H1 (cell line): ENCODE measurements at regions not wholly inside any gene's neighbourhood (a gene's known extent, or its start where the extent isn't known, plus 50 kb on each side); places are given as distances from the start of the nearest gene placed in this dataset.
A peak's percentile ranks its signal among the peaks of the same experiment; 100 is the strongest.

Experiments
- CTCF ChIA-PET: fragments of 300-600 bp; sonication (Branson Sonifier 250); formaldehyde crosslinking; loops from one replicate; lab custom pipeline; 2021; ENCODE audit not compliant: partially characterized antibody; lab: Charles Lee
- POLR2A ChIA-PET: fragments of 300-600 bp; sonication (Branson Sonifier 250); formaldehyde crosslinking; loops from one replicate; lab custom pipeline; 2021; ENCODE audit warnings: inconsistent platforms; ENCODE audit not compliant: partially characterized antibody; lab: Charles Lee
- DNase-seq, 2 experiments: peaks; one replicate each; pipeline versions ENCODE4 v3.0.0 to v3.0.0-alpha.2; 2010 to 2022; ENCODE audit warnings: low spot score in 2 of 2, low read depth in 1 of 2, mixed read lengths in 1 of 2
- FAIRE-seq: peaks from 2 replicates; lab custom pipeline; 2011; peaks lifted over from hg19 to GRCh38; lab: Jason Lieb, UNC
- H2AFZ ChIP-seq: 2 replicates; pipeline ENCODE4 v1.8.1; 2012; ENCODE audit warnings: low read length, inconsistent platforms
- H2AK5ac ChIP-seq: 2 replicates; pipeline ENCODE4 v1.6.1; 2013; ENCODE audit warnings: low read depth, low read length
- H2BK120ac ChIP-seq: replicated peaks from 2 replicates; pipeline ENCODE3; 2013; ENCODE audit warnings: low read depth, low read length, inconsistent platforms
- H2BK12ac ChIP-seq: 2 replicates; pipeline ENCODE4 v1.6.1; 2013; ENCODE audit warnings: low read depth, low read length
- H2BK15ac ChIP-seq: 2 replicates; pipeline ENCODE4 v1.6.1; 2013; ENCODE audit warnings: low read length
- H2BK20ac ChIP-seq: 2 replicates; pipeline ENCODE4 v1.6.1; 2013; ENCODE audit warnings: low read length
- H2BK5ac ChIP-seq: 2 replicates; pipeline ENCODE4 v1.6.1; 2013; ENCODE audit warnings: low read depth, low read length
- H3K14ac ChIP-seq: 2 replicates; pipeline ENCODE4 v1.6.1; 2013; ENCODE audit warnings: inconsistent platforms; ENCODE audit not compliant: insufficient read length
- H3K18ac ChIP-seq: 2 replicates; pipeline ENCODE4 v1.6.1; 2013; ENCODE audit warnings: low read length; ENCODE audit errors: extremely low read depth
- H3K23ac ChIP-seq: 2 replicates; pipeline ENCODE4 v1.6.1; 2013; ENCODE audit warnings: inconsistent platforms; ENCODE audit not compliant: insufficient read length
- H3K23me2 ChIP-seq: 2 replicates; pipeline ENCODE4 v1.6.1; 2013; ENCODE audit warnings: low read depth, low read length
- H3K27ac ChIP-seq: 2 replicates; pipeline ENCODE4 v1.6.1; 2011; ENCODE audit warnings: low read depth, low read length, inconsistent platforms
- H3K27me3 ChIP-seq, 4 experiments: replicated peaks in 1 of 4; 1 replicate in 1 of 4; 2 replicates in 3 of 4; pipeline versions ENCODE4 v1.6.1 to v1.8.1; 2011 to 2013; ENCODE audit warnings: low read length in 3 of 4, mild to moderate bottlenecking in 3 of 4, inconsistent platforms in 2 of 4, mixed read lengths in 2 of 4, moderate library complexity in 1 of 4; ENCODE audit not compliant: control insufficient read depth in 3 of 4, insufficient read depth in 3 of 4; ENCODE audit errors: extremely low read depth in 1 of 4
- H3K36me3 ChIP-seq, 4 experiments: 2 replicates each; pipeline versions ENCODE4 v1.6.1 to v1.8.1; 2011 to 2013; ENCODE audit warnings: mild to moderate bottlenecking in 4 of 4, low read length in 3 of 4, moderate library complexity in 2 of 4, control low read depth in 1 of 4, inconsistent platforms in 1 of 4; ENCODE audit not compliant: insufficient read depth in 4 of 4, control insufficient read depth in 2 of 4
- H3K4ac ChIP-seq: replicated peaks from 2 replicates; pipeline ENCODE3; 2013; ENCODE audit warnings: low read length, low read depth, mixed read lengths, inconsistent platforms; ENCODE audit not compliant: insufficient read length
- H3K4me1 ChIP-seq, 4 experiments: replicated peaks in 1 of 4; 1 replicate in 1 of 4; 2 replicates in 3 of 4; pipeline versions ENCODE4 v1.6.1 to v1.8.1; 2011 to 2013; ENCODE audit warnings: low read length in 3 of 4, inconsistent platforms in 2 of 4, mixed read lengths in 1 of 4; ENCODE audit not compliant: insufficient read depth in 4 of 4, control insufficient read depth in 3 of 4
- H3K4me2 ChIP-seq, 2 experiments: 2 replicates each; pipeline versions ENCODE4 v1.6.1 to v1.8.1; 2011 to 2013; ENCODE audit warnings: low read depth in 2 of 2, low read length in 2 of 2, control low read depth in 1 of 2, inconsistent platforms in 1 of 2, mild to moderate bottlenecking in 1 of 2; ENCODE audit not compliant: insufficient read depth in 1 of 2
- H3K4me3 ChIP-seq, 4 experiments: fragments of 200-600, 300-600 bp in 1 of 4; sonication (generic), shearing (Covaris generic), sonication (Bioruptor Twin) in 1 of 4; 2 replicates each; pipeline versions ENCODE4 v1.5.1 to v1.8.1; 2011 to 2016; ENCODE audit warnings: low read length in 4 of 4, low read depth in 3 of 4, control low read depth in 2 of 4, inconsistent platforms in 2 of 4, mild to moderate bottlenecking in 2 of 4, mixed read lengths in 1 of 4, moderate library complexity in 1 of 4; ENCODE audit not compliant: insufficient read depth in 2 of 4; ENCODE audit errors: extremely low read depth in 1 of 4
- H3K56ac ChIP-seq: replicated peaks from 2 replicates; pipeline ENCODE3; 2013; ENCODE audit warnings: low read depth, mild to moderate bottlenecking, mixed read lengths, low read length, inconsistent platforms; ENCODE audit not compliant: insufficient read length
- H3K79me1 ChIP-seq: 2 replicates; pipeline ENCODE4 v1.6.1; 2013; ENCODE audit warnings: low read depth, low read length, control low read depth
- H3K79me2 ChIP-seq, 2 experiments: 2 replicates each; pipeline versions ENCODE4 v1.6.1 to v1.8.1; 2012 to 2013; ENCODE audit warnings: low read length in 2 of 2, mild to moderate bottlenecking in 2 of 2, inconsistent platforms in 1 of 2; ENCODE audit not compliant: insufficient read depth in 2 of 2, control insufficient read depth in 1 of 2
- H3K9ac ChIP-seq, 4 experiments: replicated peaks in 1 of 4; 1 replicate in 1 of 4; 2 replicates in 3 of 4; pipeline versions ENCODE4 v1.6.1 to v1.8.1; 2011 to 2013; ENCODE audit warnings: low read depth in 3 of 4, low read length in 3 of 4, control low read depth in 2 of 4, mild to moderate bottlenecking in 2 of 4, moderate library complexity in 2 of 4, inconsistent platforms in 1 of 4; ENCODE audit errors: extremely low read depth in 1 of 4
- H3K9me3 ChIP-seq, 2 experiments: 2 replicates each; pipeline versions ENCODE4 v1.6.1 to v1.8.1; 2012 to 2013; ENCODE audit warnings: mild to moderate bottlenecking in 2 of 2, moderate library complexity in 2 of 2, control low read depth in 1 of 2, inconsistent platforms in 1 of 2, low read depth in 1 of 2, low read length in 1 of 2, mixed read lengths in 1 of 2; ENCODE audit not compliant: insufficient read depth in 2 of 2
- H4K20me1 ChIP-seq, 2 experiments: replicated peaks in 1 of 2; 2 replicates each; pipeline versions ENCODE3 to v1.8.1; 2011 to 2013; ENCODE audit warnings: inconsistent platforms in 2 of 2, low read length in 2 of 2, mild to moderate bottlenecking in 1 of 2; ENCODE audit not compliant: insufficient read depth in 2 of 2, control insufficient read depth in 1 of 2
- H4K5ac ChIP-seq: 2 replicates; pipeline ENCODE4 v1.6.1; 2013; ENCODE audit warnings: low read length, low read depth, mixed read lengths, inconsistent platforms; ENCODE audit not compliant: insufficient read length
- H4K8ac ChIP-seq: 2 replicates; pipeline ENCODE4 v1.8.0; 2013; ENCODE audit warnings: mild to moderate bottlenecking, moderate library complexity, low read length, inconsistent platforms; ENCODE audit not compliant: insufficient read depth; ENCODE audit errors: extremely low read depth
- H4K91ac ChIP-seq: replicated peaks from 2 replicates; pipeline ENCODE3; 2013; ENCODE audit warnings: low read length, mixed read lengths, inconsistent platforms; ENCODE audit not compliant: insufficient read length
- ASH2L ChIP-seq: fragments of 200-600, 300-600 bp; sonication (generic); IDR thresholded peaks from one replicate; pipeline ENCODE4 v1.7.1; 2017; ENCODE audit warnings: low read length
- ATF2 ChIP-seq: IDR thresholded peaks from 2 replicates; pipeline ENCODE4 v1.6.1; 2012; ENCODE audit warnings: low read length, inconsistent platforms
- GABPA ChIP-seq: IDR thresholded peaks from 2 replicates; pipeline ENCODE4 v1.6.1; 2011; ENCODE audit warnings: mild to moderate bottlenecking, low read length, moderate library complexity, borderline replicate concordance; ENCODE audit not compliant: insufficient read depth
- KDM1A ChIP-seq: fragments of 200-600, 300-600 bp; sonication (generic); IDR thresholded peaks from 2 replicates; pipeline ENCODE4 v1.7.1; 2016; ENCODE audit warnings: mild to moderate bottlenecking, low read length, borderline replicate concordance
- NRF1 ChIP-seq: IDR thresholded peaks from 2 replicates; pipeline ENCODE4 v1.6.1; 2011; ENCODE audit warnings: mild to moderate bottlenecking, low read depth, low read length, improper control_type of control experiment
- RBBP5 ChIP-seq: IDR thresholded peaks from 2 replicates; pipeline ENCODE4 v1.7.1; 2012; ENCODE audit warnings: low read depth, mild to moderate bottlenecking, inconsistent platforms, low read length, moderate library complexity, borderline replicate concordance
- SP1 ChIP-seq: IDR thresholded peaks from 2 replicates; pipeline ENCODE4 v1.6.1; 2011; ENCODE audit warnings: low read depth, low read length
- SP4 ChIP-seq: IDR thresholded peaks from 2 replicates; pipeline ENCODE4 v1.6.1; 2012; ENCODE audit warnings: low read length, inconsistent platforms
- TBP ChIP-seq: IDR thresholded peaks from 2 replicates; pipeline ENCODE4 v1.6.1; 2011; ENCODE audit warnings: low read depth, low read length, improper control_type of control experiment
- TCF12 ChIP-seq: IDR thresholded peaks from 2 replicates; pipeline ENCODE4 v1.6.1; 2011; ENCODE audit warnings: low read depth, mild to moderate bottlenecking, low read length
- YY1 ChIP-seq: IDR thresholded peaks from 2 replicates; pipeline ENCODE4 v1.6.1; 2011; ENCODE audit warnings: low read depth, mild to moderate bottlenecking, low read length
- WGBS, 2 experiments: shearing (Covaris generic) in 1 of 2; methylation state at CpG; one replicate each; pipeline versions ENCODE4 v1.1.6 to v1.1.7; 2013 to 2015; ENCODE audit warnings: low lambda C conversion rate in 2 of 2, mixed read lengths in 2 of 2, inconsistent platforms in 1 of 2, low coverage in 1 of 2, missing lambda C conversion rate in 1 of 2; ENCODE audit not compliant: insufficient replicate concordance in 2 of 2, insufficient coverage in 1 of 2, insufficient read length in 1 of 2; ENCODE audit errors: extremely low coverage in 1 of 2, missing lambda C conversion rate in 1 of 2; 5-methylcytosine and 5-hydroxymethylcytosine counted together

GRCh38 chr2:8193686-8194615 lies 487.9 kb upstream of the ID2 start:
- H3K4me2 ChIP-seq: peak overlapping the region; percentile 29 to 36
- peak overlapping the region; percentile 41 for H2BK120ac ChIP-seq
- H3K36me3 ChIP-seq: no peaks in the 10 kb centered on the region; a peak in 1 of 8 replicates
- no peaks in the 10 kb centered on the region for H3K9me3 ChIP-seq
- no peak overlapping the region for H2AK5ac ChIP-seq
- H3K27ac ChIP-seq: no peak overlapping the region
- no peak overlapping the region for H3K56ac ChIP-seq
- no peak overlapping the region for H2BK20ac ChIP-seq
- peak; percentile 9 to 60 for DNase-seq
- no peak overlapping the region for H4K91ac ChIP-seq
- H2BK5ac ChIP-seq: no peak overlapping the region
- no peak overlapping the region for H3K4ac ChIP-seq
- H3K4me1 ChIP-seq: peaks cover 4 to 17% (median 9%) of the 10 kb centered on the region in 4 experiments; a peak in 6 of 7 replicates
- ChIA-PET CTCF (interaction anchor here (0.5 kb wide), 1 partner anchor 102 kb away, joined by 5 read pairs; no protein-coding TSS in a partner anchor), POLR2A (interaction anchor here (0.9 to 1.1 kb wide), 2 partner anchors 303 to 314 kb away, joined by 4 read pairs; no protein-coding TSS in a partner anchor)
- H2BK12ac ChIP-seq: no peak overlapping the region
- FAIRE-seq: peak; percentile 42
- H2BK15ac ChIP-seq: no peak overlapping the region
- no peak overlapping the region for H3K14ac ChIP-seq
- no peak overlapping the region for H4K5ac ChIP-seq
- H3K23ac ChIP-seq: no peak overlapping the region
- no peaks in the 10 kb centered on the region for H3K27me3 ChIP-seq
- 34% methylated on average over 15 of the region's 15 CpGs; no CpG with 5 or more reads in 1 of the 2 experiments for WGBS, 2 experiments
- no peaks in the 10 kb centered on the region for H3K79me2 ChIP-seq
- no peak overlapping the region for H3K18ac ChIP-seq
- H4K20me1 ChIP-seq: no peaks in the 10 kb centered on the region
- no peak overlapping the region for H3K4me3 ChIP-seq
- H2AFZ ChIP-seq: peak overlapping the region; percentile 36; the same call in 1 of the 2 replicates
- peaks cover 2% of the 10 kb centered on the region; the same call in 1 of the 2 replicates for H3K23me2 ChIP-seq
- no peaks in the 10 kb centered on the region for H3K79me1 ChIP-seq
- H3K9ac ChIP-seq: no peak overlapping the region
- no peak overlapping the region for H4K8ac ChIP-seq
- no peak for TF ChIP-seq TBP
- peak; percentile 96 for TF ChIP-seq TCF12
- no peak for TF ChIP-seq KDM1A
- TF ChIP-seq ATF2: 0 out of 2 replicates have a peak, but pooled peaks have one; percentile 33
- TF ChIP-seq SP1: 0 out of 2 replicates have a peak, but pooled peaks have one; percentile 37
- no peak for TF ChIP-seq NRF1
- no peak for TF ChIP-seq SP4
- no peak for TF ChIP-seq YY1
- no peak for TF ChIP-seq RBBP5
- TF ChIP-seq ASH2L: no peak
- no peak for TF ChIP-seq GABPA
